ENCODE measurements at regions not wholly inside any gene's neighbourhood (a gene's known extent, or its start where the extent isn't known, plus 50 kb on each side); places are given as distances from the start of the nearest gene placed in this dataset.

GRCh38 chr13:64924401-64924800 lies 2305.7 kb downstream of the PCDH9 start:
- DNase-seq (ENCODE audit: low read depth in 2 of 2), result no peak

DNA sequence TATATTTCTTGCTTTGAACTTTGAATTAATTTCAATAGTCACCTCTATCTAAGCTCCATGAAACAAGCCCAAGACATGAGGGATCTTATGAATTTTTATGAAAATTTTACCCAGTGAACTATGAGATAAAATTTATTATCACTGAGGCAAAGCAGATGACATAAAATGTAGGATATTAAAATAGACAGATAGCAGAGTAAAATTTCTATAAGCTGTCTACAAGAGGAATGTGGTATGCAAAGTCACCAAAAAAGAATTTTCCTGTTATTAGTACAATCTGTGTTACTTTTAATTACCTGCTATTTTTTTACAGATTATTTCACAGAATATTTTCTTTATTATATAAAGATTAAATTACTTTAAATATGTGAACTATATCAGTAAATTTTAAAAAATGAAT lies 2312.6 kb downstream of the PCDH9 start:
- DNase-seq (ENCODE audit: low read depth in 2 of 2), result no peak

DNA sequence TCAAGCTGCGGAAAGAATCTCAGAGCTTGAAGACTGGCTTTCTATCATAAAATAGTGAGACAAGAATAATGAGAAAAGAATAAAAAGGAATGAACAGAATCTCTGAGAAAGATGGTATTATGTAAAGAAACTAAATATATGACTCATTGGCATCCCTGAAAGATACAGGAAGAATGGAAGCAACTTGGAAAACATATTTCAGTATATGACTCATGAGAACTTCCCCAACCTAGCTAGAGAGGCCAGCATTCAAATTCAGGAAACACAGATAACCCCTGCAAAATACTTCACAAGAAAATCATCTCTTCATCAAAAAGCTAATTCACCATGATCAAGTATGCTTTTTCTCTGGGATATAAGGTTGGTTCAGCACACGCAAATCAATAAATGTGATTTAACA lies 2318.0 kb downstream of the PCDH9 start:
- no peak for DNase-seq (ENCODE audit: low read depth in 2 of 2)

DNA sequence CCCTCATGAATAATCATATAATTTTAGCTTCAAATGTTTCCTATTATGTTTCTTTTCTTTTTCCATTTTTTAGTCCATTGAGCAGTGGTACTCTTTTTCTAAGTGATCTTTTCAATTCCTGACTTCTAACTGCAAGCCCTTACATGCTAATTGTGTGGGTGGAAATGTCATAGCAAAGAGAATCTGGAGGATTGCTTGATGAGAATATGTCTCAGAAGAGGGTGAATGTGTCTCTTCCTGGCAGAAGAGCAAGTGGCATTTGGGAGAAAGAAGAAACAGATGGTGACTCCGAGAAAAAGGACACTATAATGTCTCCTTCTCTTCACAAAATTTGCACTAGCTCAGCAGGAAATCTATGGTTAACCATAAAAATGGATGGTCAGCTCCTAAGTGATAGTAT lies 2320.0 kb downstream of the PCDH9 start:
- DNase-seq (ENCODE audit: low read depth in 2 of 2), result no peak

DNA sequence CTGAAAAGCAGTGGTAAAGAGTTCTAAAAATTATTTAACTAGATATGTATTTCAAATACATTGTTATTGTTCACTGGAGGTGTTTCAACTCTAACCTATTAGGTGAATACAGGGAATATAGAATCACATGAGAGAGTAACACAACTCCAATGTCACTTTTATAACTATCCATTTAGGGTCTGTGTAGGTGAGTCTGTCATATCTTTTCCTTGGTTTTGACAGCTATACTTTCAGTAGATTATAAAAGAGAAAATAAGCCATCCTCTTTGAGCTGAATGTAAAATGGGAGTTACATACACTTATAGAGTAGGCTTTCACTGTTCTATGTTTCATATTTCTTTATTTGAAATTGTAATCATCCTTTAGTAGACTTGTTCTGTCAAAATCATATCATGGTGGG lies 2321.0 kb downstream of the PCDH9 start:
- DNase-seq (ENCODE audit: low read depth in 2 of 2), result no peak

- DNase-seq (ENCODE audit: low read depth in 2 of 2), result no peak
Measured at GRCh38 chr13:64900039-64900438, 2330.1 kb downstream of the PCDH9 start.

- no peak for DNase-seq (ENCODE audit: low read depth in 2 of 2)
Measured at GRCh38 chr13:64884976-64885375, 2345.2 kb downstream of the PCDH9 start.

DNA sequence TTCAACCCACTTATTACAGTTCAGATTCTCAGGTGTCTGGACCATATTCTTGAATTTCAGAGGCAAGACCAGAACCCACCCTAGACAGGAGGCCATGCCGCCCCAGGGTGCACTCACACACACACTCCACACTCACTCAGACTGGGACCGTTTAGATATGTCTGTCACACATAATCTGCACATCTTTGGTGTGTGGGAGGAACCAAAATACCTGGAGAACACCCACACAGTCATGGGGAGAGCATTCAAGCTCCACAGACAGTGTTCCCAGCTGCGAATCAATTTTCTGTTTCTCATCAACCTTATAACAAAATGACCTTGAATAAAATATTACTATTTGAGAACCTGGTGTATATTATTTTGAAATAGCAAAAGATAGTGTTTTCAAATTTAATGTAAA lies 2353.0 kb downstream of the PCDH9 start:
- DNase-seq (ENCODE audit: low read depth in 2 of 2), result no peak

GRCh38 chr13:64871742-64872141 lies 2358.4 kb downstream of the PCDH9 start:
- no peak for DNase-seq (ENCODE audit: low read depth in 2 of 2)

DNA sequence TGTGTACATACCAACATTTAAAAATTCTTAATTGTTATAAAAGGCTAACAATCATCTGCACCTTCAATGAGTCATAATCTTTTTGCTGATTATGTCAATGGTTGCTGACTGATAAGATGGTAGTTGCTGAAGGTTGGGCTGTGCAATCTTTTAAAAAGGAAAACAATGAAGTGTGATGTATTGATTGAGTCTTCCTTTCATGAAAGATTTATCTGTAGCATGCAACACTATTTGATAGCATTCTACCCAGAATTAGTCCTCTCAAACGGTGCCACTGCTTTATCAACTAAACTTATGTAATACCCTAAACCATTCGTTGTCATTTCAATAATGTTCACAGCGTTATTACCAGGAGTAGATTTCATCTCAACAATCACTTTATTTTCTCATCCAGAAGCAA lies 2360.6 kb downstream of the PCDH9 start:
- DNase-seq (ENCODE audit: low read depth in 2 of 2), result no peak

GRCh38 chr13:64867856-64868255 lies 2362.3 kb downstream of the PCDH9 start:
- no peak for DNase-seq (ENCODE audit: low read depth in 2 of 2)

DNA sequence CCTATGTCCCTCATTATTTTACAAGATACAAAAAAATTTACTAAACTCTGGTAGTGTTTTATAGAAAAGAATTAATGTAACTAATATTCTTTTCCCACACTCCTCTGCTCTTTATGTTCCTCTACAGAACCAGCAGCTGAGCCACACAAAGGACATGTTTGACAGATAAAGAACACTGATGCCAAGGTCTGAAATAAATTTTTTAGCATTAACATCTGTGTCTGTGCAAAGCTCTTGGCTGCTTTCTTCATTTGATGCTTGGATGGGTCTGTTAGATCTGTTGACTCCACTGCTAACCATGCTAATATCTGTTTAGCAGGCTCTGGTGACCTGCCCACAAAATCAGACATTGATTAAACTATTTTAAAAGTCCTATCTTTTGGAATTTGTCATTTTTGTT lies 2363.8 kb downstream of the PCDH9 start:
- no peak for DNase-seq (ENCODE audit: low read depth in 2 of 2)

GRCh38 chr13:64855506-64855905 lies 2374.6 kb downstream of the PCDH9 start:
- no peak for DNase-seq (ENCODE audit: low read depth in 2 of 2)

DNA sequence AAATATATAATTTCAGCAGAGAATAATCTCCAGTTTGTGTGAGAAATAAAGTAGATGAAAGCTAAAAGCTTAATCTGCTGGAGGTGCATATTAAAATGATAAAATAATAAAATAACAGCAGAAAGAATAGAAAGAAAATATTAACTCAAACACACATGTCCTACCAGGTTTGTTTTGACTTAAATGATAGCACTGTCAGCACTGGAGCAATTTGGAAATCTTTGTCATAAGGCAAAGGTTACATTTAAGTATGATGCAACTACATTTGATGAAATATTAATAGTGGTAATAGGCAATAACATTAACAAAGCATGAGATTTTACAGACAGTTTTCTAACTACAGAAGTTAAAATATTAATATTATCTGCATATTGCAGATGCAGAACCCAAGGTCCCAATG lies 2380.1 kb downstream of the PCDH9 start:
- no peak for DNase-seq (ENCODE audit: low read depth in 2 of 2)

DNA sequence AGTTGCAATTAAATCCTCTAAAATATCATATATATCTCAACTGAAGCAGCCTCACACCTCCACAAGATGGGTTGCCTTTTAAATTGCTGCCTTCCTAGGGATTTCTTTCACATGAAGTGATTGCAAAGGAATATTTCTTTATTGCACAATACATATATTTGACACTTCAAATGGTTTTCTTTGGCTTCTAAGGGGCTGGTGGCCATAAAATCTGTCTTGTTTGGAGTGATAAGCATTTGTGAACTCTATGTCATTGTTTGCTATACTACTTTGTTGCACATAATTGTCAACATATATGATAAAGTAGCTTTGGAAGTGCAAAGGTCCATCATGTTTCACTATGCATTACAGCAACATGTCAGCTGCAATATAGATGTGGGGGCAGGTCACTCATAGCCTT lies 2380.9 kb downstream of the PCDH9 start:
- DNase-seq (ENCODE audit: low read depth in 2 of 2), result no peak

DNA sequence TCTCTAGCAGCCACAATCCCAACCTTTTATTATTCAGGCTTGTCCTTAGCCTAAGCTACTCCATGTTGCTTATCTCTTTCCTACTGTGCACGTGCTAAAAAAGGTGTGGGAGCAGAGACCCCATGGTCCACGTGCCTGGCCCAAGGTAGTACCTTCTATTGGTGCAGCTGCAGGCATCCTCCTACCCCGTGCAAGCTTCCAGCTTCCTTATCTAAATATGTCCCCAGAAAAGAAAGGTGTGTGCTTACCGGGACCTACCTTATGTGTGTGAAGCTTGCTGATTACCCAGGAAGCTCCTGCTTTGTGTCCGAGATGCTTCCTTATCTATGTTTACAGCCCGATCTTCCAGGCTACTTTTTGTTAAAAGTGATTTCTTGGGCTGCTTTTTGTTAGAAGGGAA lies 2382.4 kb downstream of the PCDH9 start:
- DNase-seq (ENCODE audit: low read depth in 2 of 2), result no peak

DNA sequence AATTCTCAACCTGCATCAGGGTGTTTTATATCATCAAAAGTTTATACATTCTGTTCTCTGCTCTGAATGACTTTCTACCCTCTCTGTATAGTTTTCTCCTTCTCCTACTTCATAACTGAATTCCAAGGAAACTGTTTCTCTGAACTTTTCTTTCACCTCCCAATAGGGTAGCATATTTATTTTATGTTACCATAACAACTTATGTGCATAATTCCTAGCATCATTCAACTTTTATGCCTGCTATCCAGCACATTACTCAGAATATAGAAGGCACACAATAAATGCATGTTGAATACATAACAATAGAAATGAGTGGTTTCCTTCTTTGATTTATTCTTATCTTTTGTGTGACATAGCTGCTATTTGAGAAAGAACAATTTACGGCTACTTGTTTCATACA lies 2385.0 kb downstream of the PCDH9 start:
- DNase-seq (ENCODE audit: low read depth in 2 of 2), result no peak

DNA sequence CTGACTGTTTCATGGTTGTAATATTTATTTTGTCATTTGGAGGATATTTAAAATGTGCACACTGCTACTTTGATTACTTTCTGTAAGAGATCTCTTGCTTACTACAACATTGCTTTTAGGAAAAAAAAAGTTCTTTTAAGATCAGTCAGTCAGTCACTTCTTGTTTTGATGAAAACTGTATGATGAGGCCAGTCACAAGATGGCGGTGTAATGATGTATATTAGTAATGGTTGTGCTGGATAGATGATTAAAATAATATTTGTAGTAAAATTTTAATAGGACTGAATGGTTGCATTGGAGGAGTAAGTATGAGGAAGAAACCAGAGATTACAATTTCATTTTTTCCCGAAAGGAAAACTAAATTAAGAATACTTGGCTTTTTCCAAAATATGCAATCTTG lies 2411.1 kb downstream of the PCDH9 start:
- no peak for DNase-seq (ENCODE audit: low read depth in 2 of 2)

DNA sequence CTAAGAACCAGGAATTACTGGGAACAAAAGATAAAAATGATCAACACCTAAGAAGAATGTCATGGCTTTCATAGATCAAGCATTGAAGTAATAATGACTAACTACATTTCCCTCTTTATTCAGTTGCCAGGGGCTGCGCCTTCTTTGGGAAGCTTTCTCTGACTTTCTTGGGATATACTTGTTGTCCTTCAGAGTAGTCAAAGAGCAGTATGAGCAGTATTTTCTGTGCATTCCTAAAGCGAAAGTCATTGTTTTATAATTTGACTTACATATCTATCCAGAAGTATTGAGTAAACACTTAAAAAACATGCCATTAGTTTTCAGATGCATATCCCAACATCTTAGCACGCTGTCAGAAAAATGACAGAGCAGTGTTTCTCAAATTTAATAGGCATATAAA lies 2412.4 kb downstream of the PCDH9 start:
- DNase-seq (ENCODE audit: low read depth in 2 of 2), result no peak

GRCh38 chr13:64810750-64811149 lies 2419.4 kb downstream of the PCDH9 start:
- no peak for DNase-seq (ENCODE audit: low read depth in 2 of 2)

- no peak for DNase-seq (ENCODE audit: low read depth in 2 of 2)
Measured at GRCh38 chr13:64808704-64809103, 2421.4 kb downstream of the PCDH9 start.

DNA sequence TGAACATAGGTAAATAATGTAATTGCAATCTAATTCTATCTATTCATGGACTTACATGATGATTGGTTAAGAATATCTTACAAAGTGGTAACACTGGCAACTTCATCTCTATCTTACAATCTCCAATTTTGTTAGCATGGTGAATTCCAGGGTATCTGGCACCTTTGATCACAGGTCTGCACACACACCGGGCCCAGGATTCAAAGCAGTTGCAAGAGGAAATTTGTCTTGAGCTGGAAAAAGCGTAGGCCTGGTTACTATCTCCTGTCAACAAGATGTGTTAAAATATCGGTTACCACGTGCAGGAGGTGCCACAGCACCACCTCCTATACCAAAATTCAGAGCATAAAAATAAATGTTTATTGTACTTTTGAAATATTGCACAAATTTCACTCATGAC lies 2428.4 kb downstream of the PCDH9 start:
- no peak for DNase-seq (ENCODE audit: low read depth in 2 of 2)

GRCh38 chr13:64798422-64798821 lies 2431.7 kb downstream of the PCDH9 start:
- DNase-seq (ENCODE audit: low read depth in 2 of 2), result no peak

GRCh38 chr13:64793592-64793991 lies 2436.5 kb downstream of the PCDH9 start:
- no peak for DNase-seq (ENCODE audit: low read depth in 2 of 2)

- no peak for DNase-seq (ENCODE audit: low read depth in 2 of 2)
Measured at GRCh38 chr13:64793131-64793530, 2437.0 kb downstream of the PCDH9 start.
